SKM-1 (cell line): ENCODE measurements at regions not wholly inside any gene's neighbourhood (a gene's known extent, or its start where the extent isn't known, plus 50 kb on each side); places are given as distances from the start of the nearest gene placed in this dataset.
"Not testable (repeated sequence)": the region's sequence is repeated elsewhere in the genome, so short reads cannot be mapped to it uniquely, and the experiment has no call there.

Experiments
- DNase-seq: peaks from one replicate; lab custom pipeline; 2025; ENCODE audit not compliant: unreplicated experiment; lab: John Stamatoyannopoulos, UW

GRCh38 chr6:26173836-26174145 lies 86.6 kb downstream of the HFE start:
- DNase-seq = no peak

GRCh38 chr6:26175033-26175427 lies 87.8 kb downstream of the HFE start:
- DNase-seq = no peak

- DNase-seq = peak; percentile 39
Measured at GRCh38 chr6:26175428-26176181, 88.4 kb downstream of the HFE start.

- DNase-seq = no peak
Measured at GRCh38 chr6:26179675-26180074, 92.4 kb downstream of the HFE start.

- no peak for DNase-seq
Measured at GRCh38 chr6:26180346-26180745, 93.1 kb downstream of the HFE start.

GRCh38 chr6:26183237-26183580 lies 96.0 kb downstream of the HFE start:
- no peak for DNase-seq

GRCh38 chr6:26183581-26184366 lies 96.5 kb downstream of the HFE start:
- no peak for DNase-seq

- DNase-seq = no peak
Measured at GRCh38 chr6:26184367-26184891, 97.2 kb downstream of the HFE start.

- no peak for DNase-seq
Measured at GRCh38 chr6:26185004-26185403, 97.8 kb downstream of the HFE start.

- no peak for DNase-seq
Measured at GRCh38 chr6:26185802-26186201, 98.6 kb downstream of the HFE start.

GRCh38 chr6:26186652-26187051 lies 99.4 kb downstream of the HFE start:
- no peak for DNase-seq

- DNase-seq = no peak
Measured at GRCh38 chr6:26187292-26187691, 100.1 kb downstream of the HFE start.

GRCh38 chr6:26187981-26188635 lies 100.9 kb downstream of the HFE start:
- peak; percentile 66 for DNase-seq

- not testable (repeated sequence) for DNase-seq
Measured at GRCh38 chr6:26191512-26191911, 104.3 kb downstream of the HFE start.

- DNase-seq = no peak
Measured at GRCh38 chr6:26193467-26194328, 106.5 kb downstream of the HFE start.

- DNase-seq = no peak
Measured at GRCh38 chr6:26194329-26194701, 107.1 kb downstream of the HFE start.

- no peak for DNase-seq
Measured at GRCh38 chr6:26194816-26195375, 107.7 kb downstream of the HFE start.

- peak; percentile 71 for DNase-seq
Measured at GRCh38 chr6:26195376-26195923, 108.2 kb downstream of the HFE start.

- DNase-seq = no peak
Measured at GRCh38 chr6:26195924-26196845, 109.0 kb downstream of the HFE start.
